ENCODE measurements at regions not wholly inside any gene's neighbourhood (a gene's known extent, or its start where the extent isn't known, plus 50 kb on each side); places are given as distances from the start of the nearest gene placed in this dataset.

GRCh38 chr13:88281841-88282240 lies 610.7 kb downstream of the SLITRK5 start:
- TF ChIP-seq, protein P1, sequence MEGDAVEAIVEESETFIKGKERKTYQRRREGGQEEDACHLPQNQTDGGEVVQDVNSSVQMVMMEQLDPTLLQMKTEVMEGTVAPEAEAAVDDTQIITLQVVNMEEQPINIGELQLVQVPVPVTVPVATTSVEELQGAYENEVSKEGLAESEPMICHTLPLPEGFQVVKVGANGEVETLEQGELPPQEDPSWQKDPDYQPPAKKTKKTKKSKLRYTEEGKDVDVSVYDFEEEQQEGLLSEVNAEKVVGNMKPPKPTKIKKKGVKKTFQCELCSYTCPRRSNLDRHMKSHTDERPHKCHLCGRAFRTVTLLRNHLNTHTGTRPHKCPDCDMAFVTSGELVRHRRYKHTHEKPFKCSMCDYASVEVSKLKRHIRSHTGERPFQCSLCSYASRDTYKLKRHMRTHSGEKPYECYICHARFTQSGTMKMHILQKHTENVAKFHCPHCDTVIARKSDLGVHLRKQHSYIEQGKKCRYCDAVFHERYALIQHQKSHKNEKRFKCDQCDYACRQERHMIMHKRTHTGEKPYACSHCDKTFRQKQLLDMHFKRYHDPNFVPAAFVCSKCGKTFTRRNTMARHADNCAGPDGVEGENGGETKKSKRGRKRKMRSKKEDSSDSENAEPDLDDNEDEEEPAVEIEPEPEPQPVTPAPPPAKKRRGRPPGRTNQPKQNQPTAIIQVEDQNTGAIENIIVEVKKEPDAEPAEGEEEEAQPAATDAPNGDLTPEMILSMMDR (IDR thresholded peaks at IDR 0.05), result no peak
- TF ChIP-seq EP300 (IDR thresholded peaks at IDR 0.05; ENCODE audit: low read depth) (no peak), POLR2AphosphoS5 (IDR thresholded peaks at IDR 0.05) (no peak), POLR2A (IDR thresholded peaks at IDR 0.05) (no peak)
